ENCODE measurements at regions not wholly inside any gene's neighbourhood (a gene's known extent, or its start where the extent isn't known, plus 50 kb on each side); places are given as distances from the start of the nearest gene placed in this dataset.

- TF ChIP-seq CTCF (IDR thresholded peaks at IDR 0.05; ENCODE audit: control extremely low read depth, extremely low read depth, low read depth, missing control alignments): no peak
- no peak for DNase-seq (ENCODE audit: extremely low spot score)
- CTCF ChIA-PET: interaction anchor here (0.8 to 0.9 kb wide), 2 partner anchors 13 to 14 kb away, joined by 3 to 4 read pairs; no protein-coding TSS in a partner anchor
- POLR2A ChIA-PET: no interaction called here
Observed at GRCh38 chr9:28234133-28234893, 661.0 kb upstream of the C9orf72 start.

GRCh38 chr9:28234894-28235277, 661.6 kb upstream of the C9orf72 start:
- ChIA-PET POLR2A (no interaction called here), CTCF (interaction anchor here (0.8 kb wide), 1 partner anchor 13 kb away, joined by 3 read pairs; no protein-coding TSS in a partner anchor)
- DNase-seq (ENCODE audit: extremely low spot score): no peak
- TF ChIP-seq CTCF (IDR thresholded peaks at IDR 0.05; ENCODE audit: control extremely low read depth, extremely low read depth, low read depth, missing control alignments): no peak

GRCh38 chr9:28249424-28249823, 676.1 kb upstream of the C9orf72 start:
- DNase-seq (ENCODE audit: extremely low spot score): no peak
- CTCF ChIA-PET: no interaction called here
- TF ChIP-seq CTCF (IDR thresholded peaks at IDR 0.05; ENCODE audit: control extremely low read depth, extremely low read depth, low read depth, missing control alignments): no peak
- POLR2A ChIA-PET: no interaction called here

- no peak for DNase-seq (ENCODE audit: extremely low spot score)
- POLR2A ChIA-PET: no interaction called here
- CTCF ChIA-PET: no interaction called here
- TF ChIP-seq CTCF (IDR thresholded peaks at IDR 0.05; ENCODE audit: control extremely low read depth, extremely low read depth, low read depth, missing control alignments): no peak
Observed at GRCh38 chr9:28255174-28255573, 681.9 kb upstream of the C9orf72 start.

GRCh38 chr9:28260330-28260729, 687.0 kb upstream of the C9orf72 start:
- no peak for TF ChIP-seq CTCF (IDR thresholded peaks at IDR 0.05; ENCODE audit: control extremely low read depth, extremely low read depth, low read depth, missing control alignments)
- DNase-seq (ENCODE audit: extremely low spot score): no peak
- ChIA-PET CTCF (interaction anchor here (0.7 kb wide), 1 partner anchor 336 kb away, joined by 3 read pairs; no protein-coding TSS in a partner anchor), POLR2A (no interaction called here)

GRCh38 chr9:28264368-28264767, 691.1 kb upstream of the C9orf72 start:
- DNase-seq (ENCODE audit: extremely low spot score): no peak
- ChIA-PET CTCF (interaction anchor here (1.2 to 1.7 kb wide), 3 partner anchors 11 to 14 kb away, joined by 3 to 4 read pairs (median 3); no protein-coding TSS in a partner anchor), POLR2A (no interaction called here)
- TF ChIP-seq CTCF (IDR thresholded peaks at IDR 0.05; ENCODE audit: control extremely low read depth, extremely low read depth, low read depth, missing control alignments): no peak

All from GM10248 (cell line).